GM12864 (cell line): ENCODE measurements at regions not wholly inside any gene's neighbourhood (a gene's known extent, or its start where the extent isn't known, plus 50 kb on each side); places are given as distances from the start of the nearest gene placed in this dataset.

ENCODE experiments used
- DNase-seq: peaks from one replicate; pipeline ENCODE4 v3.0.0-alpha.2; 2011; ENCODE audit warnings: low read depth
- H3K4me3 ChIP-seq: 2 replicates; pipeline ENCODE4 v1.5.1; 2011; ENCODE audit warnings: mild to moderate bottlenecking, low read depth, low read length, control low read depth
- TF ChIP-seq, protein P1 (sequence below): IDR thresholded peaks from 2 replicates; pipeline ENCODE4 v1.5.1; 2011; ENCODE audit warnings: low read depth, mild to moderate bottlenecking, moderate library complexity, low read length, control low read depth, inconsistent platforms; ENCODE audit errors: missing control alignments

- H3K4me3 ChIP-seq: no peak overlapping the region
- TF ChIP-seq, protein P1, sequence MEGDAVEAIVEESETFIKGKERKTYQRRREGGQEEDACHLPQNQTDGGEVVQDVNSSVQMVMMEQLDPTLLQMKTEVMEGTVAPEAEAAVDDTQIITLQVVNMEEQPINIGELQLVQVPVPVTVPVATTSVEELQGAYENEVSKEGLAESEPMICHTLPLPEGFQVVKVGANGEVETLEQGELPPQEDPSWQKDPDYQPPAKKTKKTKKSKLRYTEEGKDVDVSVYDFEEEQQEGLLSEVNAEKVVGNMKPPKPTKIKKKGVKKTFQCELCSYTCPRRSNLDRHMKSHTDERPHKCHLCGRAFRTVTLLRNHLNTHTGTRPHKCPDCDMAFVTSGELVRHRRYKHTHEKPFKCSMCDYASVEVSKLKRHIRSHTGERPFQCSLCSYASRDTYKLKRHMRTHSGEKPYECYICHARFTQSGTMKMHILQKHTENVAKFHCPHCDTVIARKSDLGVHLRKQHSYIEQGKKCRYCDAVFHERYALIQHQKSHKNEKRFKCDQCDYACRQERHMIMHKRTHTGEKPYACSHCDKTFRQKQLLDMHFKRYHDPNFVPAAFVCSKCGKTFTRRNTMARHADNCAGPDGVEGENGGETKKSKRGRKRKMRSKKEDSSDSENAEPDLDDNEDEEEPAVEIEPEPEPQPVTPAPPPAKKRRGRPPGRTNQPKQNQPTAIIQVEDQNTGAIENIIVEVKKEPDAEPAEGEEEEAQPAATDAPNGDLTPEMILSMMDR: no peak
- DNase-seq: no peak
Observed at GRCh38 chr11:79957702-79958101, 516.9 kb upstream of the TENM4 start.

- no peak overlapping the region for H3K4me3 ChIP-seq
- no peak for DNase-seq
Observed at GRCh38 chr11:79956061-79956460, 515.2 kb upstream of the TENM4 start.

GRCh38 chr11:79953629-79954028, 512.8 kb upstream of the TENM4 start:
- TF ChIP-seq, protein P1: no peak
- no peak overlapping the region for H3K4me3 ChIP-seq
- DNase-seq: no peak

More at GRCh38 chr11:79956061-79956460, 515.2 kb upstream of the TENM4 start:
- TF ChIP-seq, protein P1: no peak

DNA sequence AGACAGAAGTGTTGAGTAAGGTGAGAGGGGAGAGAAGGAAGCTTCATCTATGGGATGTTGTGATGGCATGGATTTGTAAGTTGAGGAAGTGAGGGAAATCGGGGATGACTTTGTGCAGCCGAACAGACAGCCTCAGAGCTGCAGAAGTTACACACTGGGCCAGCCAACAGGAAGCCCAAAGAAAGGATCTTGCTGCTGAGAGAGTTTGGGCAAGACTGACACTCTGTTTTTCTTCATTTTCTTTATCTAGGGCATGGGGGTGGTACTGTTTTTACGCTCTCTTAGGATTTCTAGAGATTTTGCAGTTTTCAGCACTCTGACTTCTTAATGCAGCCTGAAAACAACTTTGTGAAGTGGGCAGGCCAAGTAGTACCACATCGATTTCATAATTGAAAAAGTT, 509.9 kb upstream of the TENM4 start:
- TF ChIP-seq, protein P1: no peak

DNA sequence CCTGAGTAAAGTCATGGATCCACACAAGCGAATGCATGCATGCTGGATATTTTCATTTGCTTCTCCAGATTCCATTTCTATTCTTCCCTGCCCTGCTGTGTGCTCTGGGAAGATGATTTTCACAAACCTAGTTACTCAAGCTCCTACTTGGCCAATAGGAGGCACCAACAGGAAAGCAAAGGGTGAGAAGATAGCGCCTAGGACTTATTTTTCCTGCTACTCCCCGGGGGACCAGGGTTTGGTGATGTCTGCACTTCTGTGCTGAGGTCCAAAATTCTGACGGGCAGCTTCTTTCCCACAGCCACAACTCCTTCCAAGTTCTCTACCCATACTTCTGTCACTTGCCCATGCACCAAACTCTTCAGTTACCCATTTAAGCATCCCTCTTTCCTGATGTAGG, 509.3 kb upstream of the TENM4 start:
- DNase-seq: no peak
- H3K4me3 ChIP-seq: no peak overlapping the region
- TF ChIP-seq, protein P1: no peak

More for the DNA sequence above, 509.9 kb upstream of the TENM4 start:
- no peak for DNase-seq
- no peak overlapping the region for H3K4me3 ChIP-seq

DNA sequence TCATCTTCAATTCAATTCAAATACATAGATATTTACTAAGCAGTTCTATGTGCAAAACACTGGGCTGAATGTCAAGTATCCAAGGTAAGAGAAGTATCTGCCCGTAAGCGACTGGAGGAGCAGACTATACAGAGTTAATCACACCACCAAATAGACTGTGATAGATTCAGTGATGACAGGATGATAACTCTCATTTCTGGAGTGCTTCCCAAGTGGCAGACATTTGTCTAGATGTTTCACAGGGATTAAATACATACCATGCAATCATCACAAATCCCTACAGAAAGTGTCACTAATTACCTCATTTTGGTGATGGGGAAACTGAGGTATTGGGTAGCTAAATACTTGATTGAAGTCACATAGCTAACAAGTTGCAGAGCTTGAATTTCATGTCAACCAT, 508.7 kb upstream of the TENM4 start:
- TF ChIP-seq, protein P1: no peak
- no peak for DNase-seq
- H3K4me3 ChIP-seq: no peak overlapping the region

- DNase-seq: no peak
- TF ChIP-seq, protein P1: no peak
- no peak overlapping the region for H3K4me3 ChIP-seq
Observed at GRCh38 chr11:79942646-79943045, 501.8 kb upstream of the TENM4 start.
